ENCODE measurements at regions not wholly inside any gene's neighbourhood (a gene's known extent, or its start where the extent isn't known, plus 50 kb on each side); places are given as distances from the start of the nearest gene placed in this dataset. TPM values are rescaled to one million over a fixed set of nuclear protein-coding genes. Genes with fewer than 3 reads are reported as not detected.

Small RNA genes lying in the stretch of these regions (small RNA-seq; reads per million reads assigned to genes)
- gene AL157371.1 (ENCODE audit: insufficient read depth): not detected

All from neuronal stem cell (in vitro differentiated cells).